Panc1 (cell line): ENCODE measurements at regions not wholly inside any gene's neighbourhood (a gene's known extent, or its start where the extent isn't known, plus 50 kb on each side); places are given as distances from the start of the nearest gene placed in this dataset.

Experiments
- ATAC-seq: fragments of 200-7000 bp; cut with Tn5 transposase; 2 replicates; pipeline ENCODE4 v1.9.1; 2020; ENCODE audit warnings: mild to moderate bottlenecking, moderate library complexity
- BruUV-seq: library from RNA; stranded (reverse); fragments of 400-500 nt; replicated peaks from 2 replicates; lab custom pipeline; 2021; lab: Mats Ljungman, UMichigan
- CTCF ChIA-PET: fragments of 300-600 bp; sonication (Branson Sonifier 250); formaldehyde crosslinking; loops from one replicate; lab custom pipeline; 2022; ENCODE audit warnings: antibody characterized with exemption; lab: Charles Lee
- POLR2A ChIA-PET: fragments of 300-600 bp; sonication (Branson Sonifier 250); formaldehyde crosslinking; loops from one replicate; lab custom pipeline; 2022; ENCODE audit warnings: antibody characterized with exemption; lab: Charles Lee
- DNase-seq: peaks from one replicate; pipeline ENCODE4 v3.0.0-alpha.2; 2010; ENCODE audit warnings: low read depth, low spot score
- H3K27ac ChIP-seq: 2 replicates; pipeline ENCODE4 v1.5.1; 2011; ENCODE audit warnings: mild to moderate bottlenecking, low read length, inconsistent platforms
- H3K27me3 ChIP-seq: fragments of 200-500 bp; sonication (Bioruptor generic); 2 replicates; pipeline ENCODE4 v1.6.0; 2014; ENCODE audit warnings: low read length, inconsistent platforms; ENCODE audit not compliant: control insufficient read depth, insufficient read depth
- H3K36me3 ChIP-seq: fragments of 200-500 bp; sonication (Bioruptor generic); 2 replicates; pipeline ENCODE4 v1.5.1; 2014; ENCODE audit warnings: inconsistent platforms, mild to moderate bottlenecking, low read length, moderate library complexity; ENCODE audit not compliant: control insufficient read depth, insufficient read depth
- H3K4me1 ChIP-seq: 2 replicates; pipeline ENCODE4 v1.5.1; 2011; ENCODE audit warnings: inconsistent platforms, mild to moderate bottlenecking, low read length, moderate library complexity; ENCODE audit not compliant: control insufficient read depth, insufficient read depth
- H3K4me3 ChIP-seq, 2 experiments: 2 replicates each; pipeline ENCODE4 v1.5.1; 2011 to 2012; ENCODE audit warnings: low read depth in 2 of 2, low read length in 2 of 2, mild to moderate bottlenecking in 2 of 2, inconsistent platforms in 1 of 2, moderate library complexity in 1 of 2
- H3K9me3 ChIP-seq: fragments of 200-500 bp; sonication (Bioruptor generic); 2 replicates; pipeline ENCODE4 v1.5.1; 2014; ENCODE audit warnings: low read depth, mild to moderate bottlenecking, inconsistent platforms, low read length, moderate library complexity; ENCODE audit not compliant: control insufficient read depth, insufficient read depth
- POLR2AphosphoS5 ChIP-seq: IDR thresholded peaks from 2 replicates; pipeline ENCODE4 v1.6.1; 2012; ENCODE audit warnings: mild to moderate bottlenecking, low read depth, low read length, moderate library complexity
- SIN3A ChIP-seq: IDR thresholded peaks from 2 replicates; pipeline ENCODE4 v1.6.1; 2012; ENCODE audit warnings: low read depth, mild to moderate bottlenecking, low read length, moderate library complexity, borderline replicate concordance; ENCODE audit not compliant: insufficient read depth
- TCF7L2 ChIP-seq: IDR thresholded peaks from 2 replicates; pipeline ENCODE4 v1.6.1; 2011; ENCODE audit warnings: mild to moderate bottlenecking, low read depth, low read length, inconsistent platforms
- in situ Hi-C: cut with HindIII; loops from 2 replicates; pipeline ENCODE4 v1.10.0; 2016; ENCODE audit warnings: low sequenced_read_pairs, low pct_unique_long_range_greater_than_20kb
- intact Hi-C: fragments of 100-400 bp; cut with micrococcal nuclease; formaldehyde crosslinking; loops from one replicate; pipeline ENCODE4 v1.10.0; 2022; ENCODE audit not compliant: unreplicated experiment
- TF ChIP-seq, protein P1 (sequence below): fragments of 450-650 bp; IDR thresholded peaks from 2 replicates; pipeline ENCODE4 v1.5.1; 2017; ENCODE audit warnings: mild to moderate bottlenecking
- TF ChIP-seq, protein P2 (sequence below), 2 experiments: IDR thresholded peaks; 2 replicates each; pipeline ENCODE4 v1.6.1; 2011 to 2012; ENCODE audit warnings: low read depth in 2 of 2, control low read depth in 1 of 2, low read length in 1 of 2, mild to moderate bottlenecking in 1 of 2, moderate library complexity in 1 of 2; ENCODE audit not compliant: insufficient read depth in 1 of 2

DNA sequence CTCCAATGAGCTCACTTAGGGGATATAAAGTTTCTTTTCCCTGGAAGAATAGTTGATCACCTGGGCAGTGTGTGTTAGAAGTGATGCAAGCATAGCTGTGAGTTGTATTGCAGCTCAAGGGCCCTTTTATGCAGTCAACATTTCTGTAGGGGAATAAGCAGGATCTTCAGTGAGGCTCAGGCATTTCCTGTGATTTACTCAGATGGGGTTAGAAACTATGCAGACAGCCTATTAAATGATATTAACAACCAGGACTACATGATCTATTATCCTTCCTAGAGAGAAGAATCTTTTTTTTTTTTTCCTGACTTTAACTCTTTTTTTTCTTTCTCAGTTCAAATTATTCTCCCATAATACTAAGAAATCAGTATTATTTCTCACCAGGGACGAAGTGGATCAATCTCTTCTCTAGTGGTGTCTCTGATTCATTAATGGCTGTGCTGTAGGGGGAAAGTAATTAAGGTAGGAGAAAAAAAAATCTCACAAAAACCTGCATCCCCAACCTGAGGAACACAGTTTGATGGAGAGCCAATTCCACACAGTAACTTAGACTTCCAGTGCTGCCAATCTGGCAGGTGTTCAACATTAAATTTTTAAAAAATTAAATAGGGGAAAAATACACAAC lies 126.4 kb upstream of the SLC10A2 start:
- in situ Hi-C loops (no loop called here), intact Hi-C loops (no loop called here)
- Histone ChIP-seq H3K27ac (no peak overlapping the region), H3K27me3 (no peaks in the 10 kb centered on the region), H3K4me1 (no peaks in the 10 kb centered on the region), H3K9me3 (no peaks in the 10 kb centered on the region), H3K4me3 (no peak overlapping the region), H3K36me3 (no peaks in the 10 kb centered on the region)
- ATAC-seq: no peak
- POLR2A ChIA-PET: no interaction called here
- CTCF ChIA-PET: no interaction called here
- BruUV-seq: no TSS peak
- TF ChIP-seq SIN3A (no peak), POLR2AphosphoS5 (no peak), TCF7L2 (no peak)
- TF ChIP-seq, protein P1, sequence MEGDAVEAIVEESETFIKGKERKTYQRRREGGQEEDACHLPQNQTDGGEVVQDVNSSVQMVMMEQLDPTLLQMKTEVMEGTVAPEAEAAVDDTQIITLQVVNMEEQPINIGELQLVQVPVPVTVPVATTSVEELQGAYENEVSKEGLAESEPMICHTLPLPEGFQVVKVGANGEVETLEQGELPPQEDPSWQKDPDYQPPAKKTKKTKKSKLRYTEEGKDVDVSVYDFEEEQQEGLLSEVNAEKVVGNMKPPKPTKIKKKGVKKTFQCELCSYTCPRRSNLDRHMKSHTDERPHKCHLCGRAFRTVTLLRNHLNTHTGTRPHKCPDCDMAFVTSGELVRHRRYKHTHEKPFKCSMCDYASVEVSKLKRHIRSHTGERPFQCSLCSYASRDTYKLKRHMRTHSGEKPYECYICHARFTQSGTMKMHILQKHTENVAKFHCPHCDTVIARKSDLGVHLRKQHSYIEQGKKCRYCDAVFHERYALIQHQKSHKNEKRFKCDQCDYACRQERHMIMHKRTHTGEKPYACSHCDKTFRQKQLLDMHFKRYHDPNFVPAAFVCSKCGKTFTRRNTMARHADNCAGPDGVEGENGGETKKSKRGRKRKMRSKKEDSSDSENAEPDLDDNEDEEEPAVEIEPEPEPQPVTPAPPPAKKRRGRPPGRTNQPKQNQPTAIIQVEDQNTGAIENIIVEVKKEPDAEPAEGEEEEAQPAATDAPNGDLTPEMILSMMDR: no peak
- TF ChIP-seq, protein P2, sequence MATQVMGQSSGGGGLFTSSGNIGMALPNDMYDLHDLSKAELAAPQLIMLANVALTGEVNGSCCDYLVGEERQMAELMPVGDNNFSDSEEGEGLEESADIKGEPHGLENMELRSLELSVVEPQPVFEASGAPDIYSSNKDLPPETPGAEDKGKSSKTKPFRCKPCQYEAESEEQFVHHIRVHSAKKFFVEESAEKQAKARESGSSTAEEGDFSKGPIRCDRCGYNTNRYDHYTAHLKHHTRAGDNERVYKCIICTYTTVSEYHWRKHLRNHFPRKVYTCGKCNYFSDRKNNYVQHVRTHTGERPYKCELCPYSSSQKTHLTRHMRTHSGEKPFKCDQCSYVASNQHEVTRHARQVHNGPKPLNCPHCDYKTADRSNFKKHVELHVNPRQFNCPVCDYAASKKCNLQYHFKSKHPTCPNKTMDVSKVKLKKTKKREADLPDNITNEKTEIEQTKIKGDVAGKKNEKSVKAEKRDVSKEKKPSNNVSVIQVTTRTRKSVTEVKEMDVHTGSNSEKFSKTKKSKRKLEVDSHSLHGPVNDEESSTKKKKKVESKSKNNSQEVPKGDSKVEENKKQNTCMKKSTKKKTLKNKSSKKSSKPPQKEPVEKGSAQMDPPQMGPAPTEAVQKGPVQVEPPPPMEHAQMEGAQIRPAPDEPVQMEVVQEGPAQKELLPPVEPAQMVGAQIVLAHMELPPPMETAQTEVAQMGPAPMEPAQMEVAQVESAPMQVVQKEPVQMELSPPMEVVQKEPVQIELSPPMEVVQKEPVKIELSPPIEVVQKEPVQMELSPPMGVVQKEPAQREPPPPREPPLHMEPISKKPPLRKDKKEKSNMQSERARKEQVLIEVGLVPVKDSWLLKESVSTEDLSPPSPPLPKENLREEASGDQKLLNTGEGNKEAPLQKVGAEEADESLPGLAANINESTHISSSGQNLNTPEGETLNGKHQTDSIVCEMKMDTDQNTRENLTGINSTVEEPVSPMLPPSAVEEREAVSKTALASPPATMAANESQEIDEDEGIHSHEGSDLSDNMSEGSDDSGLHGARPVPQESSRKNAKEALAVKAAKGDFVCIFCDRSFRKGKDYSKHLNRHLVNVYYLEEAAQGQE (IDR thresholded peaks at IDR 0.05; ENCODE audit: insufficient read depth in 1 of 2, low read depth in 2 of 2, low read length in 1 of 2): no peak
- no peak for DNase-seq

DNA sequence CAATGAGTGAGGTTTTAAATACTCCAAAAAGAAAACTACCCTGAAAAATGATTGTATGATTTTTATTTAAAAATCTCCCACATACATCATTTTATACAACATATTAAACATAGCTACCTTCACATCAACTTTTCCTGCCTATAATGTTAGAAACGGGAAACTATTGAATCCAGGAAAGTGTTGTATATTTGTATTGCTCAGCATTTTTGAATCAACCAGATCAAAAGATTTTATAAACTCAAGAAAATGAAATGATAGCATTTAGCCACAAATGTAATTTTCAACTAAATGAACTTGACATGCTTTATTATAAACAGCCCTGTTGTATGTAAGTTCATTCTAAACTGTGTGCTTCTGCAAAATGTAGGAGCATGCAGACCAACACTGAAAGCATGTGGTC lies 124.6 kb upstream of the SLC10A2 start:
- intact Hi-C loops: no loop called here
- Histone ChIP-seq H3K4me3 (no peak overlapping the region), H3K27ac (no peak overlapping the region), H3K4me1 (no peaks in the 10 kb centered on the region), H3K9me3 (no peaks in the 10 kb centered on the region), H3K27me3 (no peaks in the 10 kb centered on the region), H3K36me3 (no peaks in the 10 kb centered on the region)
- POLR2A ChIA-PET: no interaction called here
- no TSS peak for BruUV-seq
- ATAC-seq: no peak
- no peak for DNase-seq
- in situ Hi-C loops: no loop called here
- CTCF ChIA-PET: no interaction called here
- no peak for TF ChIP-seq TCF7L2
- TF ChIP-seq SIN3A: no peak
- no peak for TF ChIP-seq POLR2AphosphoS5
- TF ChIP-seq, protein P1: no peak
- TF ChIP-seq, protein P2 (IDR thresholded peaks at IDR 0.05; ENCODE audit: insufficient read depth in 1 of 2, low read depth in 2 of 2, low read length in 1 of 2): no peak
